Gastroesophageal sphincter (tissue), 3 donors: ENCODE measurements at regions not wholly inside any gene's neighbourhood (a gene's known extent, or its start where the extent isn't known, plus 50 kb on each side); places are given as distances from the start of the nearest gene placed in this dataset.

Experiments used
- EP300 ChIP-seq: sonication (generic); formaldehyde crosslinking; IDR thresholded peaks from one replicate; pipeline ENCODE4 v1.6.1; 2017; ENCODE audit warnings: antibody characterized with exemption, mild to moderate bottlenecking
- POLR2A ChIP-seq, 2 donors: fragments of 450-650 bp; IDR thresholded peaks; one replicate each; pipeline ENCODE4 v1.6.1; 2017; ENCODE audit warnings: antibody characterized with exemption in 2 of 2, mild to moderate bottlenecking in 2 of 2, moderate library complexity in 1 of 2
- POLR2AphosphoS5 ChIP-seq: sonication (generic); formaldehyde crosslinking; IDR thresholded peaks from one replicate; pipeline ENCODE4 v1.6.1; 2017; ENCODE audit warnings: antibody characterized with exemption
- TF ChIP-seq, protein P1 (sequence below), 4 experiments: fragments of 200-600 bp in 2 of 4; fragments of 450-650 bp in 2 of 4; sonication (generic) in 1 of 4; IDR thresholded peaks; one replicate each; pipeline ENCODE4 v1.5.1; 2017 to 2019; ENCODE audit warnings: antibody characterized with exemption in 4 of 4, mild to moderate bottlenecking in 2 of 4, moderate library complexity in 2 of 4

GRCh38 chr1:5490635-5491034 lies 501.6 kb downstream of the NPHP4 start:
- TF ChIP-seq POLR2AphosphoS5 (no peak), EP300 (no peak), POLR2A (IDR thresholded peaks at IDR 0.05) (no peak)
- TF ChIP-seq, protein P1, sequence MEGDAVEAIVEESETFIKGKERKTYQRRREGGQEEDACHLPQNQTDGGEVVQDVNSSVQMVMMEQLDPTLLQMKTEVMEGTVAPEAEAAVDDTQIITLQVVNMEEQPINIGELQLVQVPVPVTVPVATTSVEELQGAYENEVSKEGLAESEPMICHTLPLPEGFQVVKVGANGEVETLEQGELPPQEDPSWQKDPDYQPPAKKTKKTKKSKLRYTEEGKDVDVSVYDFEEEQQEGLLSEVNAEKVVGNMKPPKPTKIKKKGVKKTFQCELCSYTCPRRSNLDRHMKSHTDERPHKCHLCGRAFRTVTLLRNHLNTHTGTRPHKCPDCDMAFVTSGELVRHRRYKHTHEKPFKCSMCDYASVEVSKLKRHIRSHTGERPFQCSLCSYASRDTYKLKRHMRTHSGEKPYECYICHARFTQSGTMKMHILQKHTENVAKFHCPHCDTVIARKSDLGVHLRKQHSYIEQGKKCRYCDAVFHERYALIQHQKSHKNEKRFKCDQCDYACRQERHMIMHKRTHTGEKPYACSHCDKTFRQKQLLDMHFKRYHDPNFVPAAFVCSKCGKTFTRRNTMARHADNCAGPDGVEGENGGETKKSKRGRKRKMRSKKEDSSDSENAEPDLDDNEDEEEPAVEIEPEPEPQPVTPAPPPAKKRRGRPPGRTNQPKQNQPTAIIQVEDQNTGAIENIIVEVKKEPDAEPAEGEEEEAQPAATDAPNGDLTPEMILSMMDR (IDR thresholded peaks at IDR 0.05): no peak
